ENCODE measurements at regions not wholly inside any gene's neighbourhood (a gene's known extent, or its start where the extent isn't known, plus 50 kb on each side); places are given as distances from the start of the nearest gene placed in this dataset.

DNA sequence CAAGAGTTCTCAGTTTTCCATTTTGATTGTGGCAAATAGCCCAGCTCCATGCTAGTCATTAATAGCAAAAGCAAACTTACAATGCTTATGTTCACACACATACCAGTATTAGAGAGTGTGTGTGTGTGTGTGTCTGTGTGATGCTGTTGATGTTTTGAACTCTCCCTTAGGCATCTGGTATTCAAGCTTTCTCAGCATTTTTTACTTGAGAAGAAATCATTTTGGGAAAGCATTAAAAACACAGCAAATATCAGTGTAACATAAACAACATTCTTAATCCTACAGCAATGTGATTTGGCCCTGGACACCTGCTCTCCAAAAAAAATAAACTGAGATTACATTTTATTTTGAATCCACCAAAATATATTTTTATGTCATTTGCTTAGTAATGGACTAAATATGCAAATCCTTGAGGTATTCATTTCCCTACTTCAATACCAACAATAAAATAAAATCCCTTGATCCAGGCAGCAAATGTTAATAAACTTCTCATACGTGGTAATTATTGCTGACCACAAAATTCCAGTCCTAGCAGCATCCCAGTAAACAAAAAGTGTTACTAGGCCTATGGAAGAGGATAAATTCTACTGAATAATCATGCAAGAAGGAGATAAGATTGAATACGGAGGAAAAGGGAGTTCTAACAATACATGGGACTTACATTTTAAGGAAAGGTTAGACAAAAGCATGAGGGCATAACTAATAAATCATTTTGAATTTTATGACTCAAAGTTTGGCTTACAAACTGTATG, 249.5 kb upstream of the CLEC14A start:
- TF ChIP-seq, protein P1, sequence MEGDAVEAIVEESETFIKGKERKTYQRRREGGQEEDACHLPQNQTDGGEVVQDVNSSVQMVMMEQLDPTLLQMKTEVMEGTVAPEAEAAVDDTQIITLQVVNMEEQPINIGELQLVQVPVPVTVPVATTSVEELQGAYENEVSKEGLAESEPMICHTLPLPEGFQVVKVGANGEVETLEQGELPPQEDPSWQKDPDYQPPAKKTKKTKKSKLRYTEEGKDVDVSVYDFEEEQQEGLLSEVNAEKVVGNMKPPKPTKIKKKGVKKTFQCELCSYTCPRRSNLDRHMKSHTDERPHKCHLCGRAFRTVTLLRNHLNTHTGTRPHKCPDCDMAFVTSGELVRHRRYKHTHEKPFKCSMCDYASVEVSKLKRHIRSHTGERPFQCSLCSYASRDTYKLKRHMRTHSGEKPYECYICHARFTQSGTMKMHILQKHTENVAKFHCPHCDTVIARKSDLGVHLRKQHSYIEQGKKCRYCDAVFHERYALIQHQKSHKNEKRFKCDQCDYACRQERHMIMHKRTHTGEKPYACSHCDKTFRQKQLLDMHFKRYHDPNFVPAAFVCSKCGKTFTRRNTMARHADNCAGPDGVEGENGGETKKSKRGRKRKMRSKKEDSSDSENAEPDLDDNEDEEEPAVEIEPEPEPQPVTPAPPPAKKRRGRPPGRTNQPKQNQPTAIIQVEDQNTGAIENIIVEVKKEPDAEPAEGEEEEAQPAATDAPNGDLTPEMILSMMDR (conservative IDR thresholded peaks at IDR 0.05 in 1 of 2, IDR thresholded peaks at IDR 0.05 in 1 of 2; ENCODE audit: low read depth in 1 of 2, low read length in 2 of 2) = no peak
- TF ChIP-seq EZH2 (IDR thresholded peaks at IDR 0.05; ENCODE audit: low read length, missing control alignments) = no peak

Measured in fibroblast of lung (primary cell).